IPS-NIHi7 (cell line): ENCODE measurements at regions not wholly inside any gene's neighbourhood (a gene's known extent, or its start where the extent isn't known, plus 50 kb on each side); places are given as distances from the start of the nearest gene placed in this dataset.
"Not testable (repeated sequence)": the region's sequence is repeated elsewhere in the genome, so short reads cannot be mapped to it uniquely, and the experiment has no call there.

ENCODE experiments used
- DNase-seq: peaks from one replicate; pipeline ENCODE4 v3.0.0; 2012; ENCODE audit warnings: mixed read lengths; ENCODE audit errors: extremely low spot score

DNA sequence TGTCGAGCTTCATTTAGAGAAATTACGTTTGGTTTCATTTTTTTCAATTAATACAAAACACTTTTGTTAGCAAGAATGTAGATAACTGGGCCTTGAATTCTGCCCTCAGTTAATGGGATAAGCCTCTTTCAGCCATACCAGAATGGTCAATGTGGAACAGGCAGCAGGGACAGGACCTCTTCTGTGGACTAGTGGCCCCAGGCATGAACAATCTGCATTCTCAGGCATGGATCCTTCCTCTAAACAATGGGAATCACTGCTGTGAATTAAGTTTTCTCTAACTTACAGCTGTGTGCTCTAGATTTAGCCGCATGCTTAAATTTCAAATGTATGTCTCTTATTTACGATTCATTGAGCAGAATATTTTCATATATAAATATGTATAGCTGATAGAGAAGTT, 237.7 kb upstream of the PRKCQ start:
- no peak for DNase-seq

GRCh38 chr10:6815346-6815745, 235.3 kb upstream of the PRKCQ start:
- no peak for DNase-seq

DNA sequence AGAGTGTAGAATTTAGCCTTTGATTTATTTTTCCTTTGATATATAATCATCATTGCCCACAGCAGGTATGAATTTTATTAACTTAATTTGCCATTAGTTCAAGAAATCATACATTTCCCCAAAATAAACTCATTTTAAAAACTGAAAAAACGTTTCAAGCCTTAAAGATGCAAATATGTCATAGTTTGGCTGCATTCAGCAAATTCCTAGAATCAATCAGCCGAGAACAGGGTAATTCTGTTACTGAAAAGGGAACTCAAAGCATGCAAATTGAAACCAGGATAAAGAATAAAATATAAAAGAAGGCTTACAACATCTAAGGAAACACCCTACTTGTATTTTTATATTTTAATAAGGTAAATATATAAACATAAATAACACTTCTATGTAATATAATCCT, 233.8 kb upstream of the PRKCQ start:
- no peak for DNase-seq

GRCh38 chr10:6813306-6813705, 233.2 kb upstream of the PRKCQ start:
- DNase-seq: no peak

GRCh38 chr10:6811153-6811552, 231.1 kb upstream of the PRKCQ start:
- DNase-seq: no peak

DNA sequence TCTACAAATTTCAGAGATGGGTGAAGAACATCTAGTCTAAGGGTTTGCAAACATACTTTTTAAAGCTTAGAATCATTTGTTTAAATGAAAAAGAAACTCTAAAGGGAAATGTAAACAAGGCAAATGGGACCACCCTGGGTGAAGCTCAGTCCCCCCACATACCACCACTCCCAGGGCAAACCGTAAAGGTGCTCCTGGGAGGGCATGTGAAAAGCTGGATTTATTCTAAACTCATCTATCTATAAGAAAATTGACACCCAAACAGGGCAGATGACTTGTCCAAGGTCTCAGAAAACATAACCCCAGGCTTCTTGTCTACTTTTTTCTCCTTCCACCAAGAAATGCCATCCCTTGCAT, 223.3 kb upstream of the PRKCQ start:
- no peak for DNase-seq

- DNase-seq: no peak
Observed at GRCh38 chr10:6802759-6803426, 222.8 kb upstream of the PRKCQ start.

DNA sequence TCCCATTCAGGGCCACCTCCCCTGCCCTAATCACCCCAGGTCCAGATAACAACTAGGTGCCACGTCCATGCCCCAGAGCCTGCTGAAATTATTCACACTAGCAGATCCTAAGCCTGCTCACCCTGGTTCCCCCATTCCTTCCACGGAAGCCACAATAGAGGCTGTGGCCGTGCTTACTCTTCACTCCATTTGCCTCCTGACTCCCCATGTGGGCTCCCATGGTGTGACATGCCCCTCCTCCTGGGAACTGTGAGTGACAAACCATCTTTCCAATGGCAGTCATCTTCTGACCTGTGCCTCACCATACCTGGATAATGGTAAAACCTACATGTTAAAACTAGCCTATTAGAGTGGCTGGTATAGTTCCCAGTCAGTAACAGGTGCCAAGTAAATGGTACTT, 216.2 kb upstream of the PRKCQ start:
- no peak for DNase-seq

DNA sequence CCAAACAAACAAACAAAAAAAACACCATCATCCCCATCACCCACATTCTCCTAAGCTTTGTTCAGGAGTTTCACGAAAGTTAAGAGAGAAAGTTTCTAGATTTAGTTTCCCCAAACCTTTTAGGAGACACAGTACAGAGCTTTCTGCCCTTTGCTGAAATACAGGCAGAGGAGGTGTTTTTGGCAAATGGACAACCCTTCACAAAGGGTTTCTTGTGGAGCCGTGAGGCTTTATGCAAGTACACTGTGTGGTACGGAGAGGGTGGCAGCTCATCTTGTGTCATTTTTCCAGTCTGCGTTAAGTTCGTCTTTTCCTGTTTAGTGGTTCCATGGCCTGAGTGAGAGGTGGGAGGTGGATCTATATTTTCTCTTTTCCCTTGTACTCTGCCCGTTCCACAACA, 215.5 kb upstream of the PRKCQ start:
- no peak for DNase-seq

DNA sequence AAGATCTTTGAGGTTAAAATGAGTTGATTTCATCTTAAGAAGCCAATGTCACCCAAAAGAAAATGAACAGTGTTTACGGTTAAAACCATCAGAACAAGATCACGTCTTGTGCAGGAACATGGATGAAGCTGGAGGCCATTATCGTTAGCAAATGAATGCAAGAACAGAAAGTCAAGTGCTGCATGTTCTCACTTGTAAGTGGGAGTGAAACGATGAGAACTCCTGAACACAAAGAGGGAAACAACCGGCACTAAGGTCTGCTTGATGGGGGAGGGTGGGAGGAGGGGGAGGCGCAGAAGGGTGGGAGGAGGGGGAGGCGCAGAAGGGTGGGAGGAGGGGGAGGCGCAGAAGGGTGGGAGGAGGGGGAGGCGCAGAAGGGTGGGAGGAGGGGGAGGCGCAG, 214.8 kb upstream of the PRKCQ start:
- not testable (repeated sequence) for DNase-seq

DNA sequence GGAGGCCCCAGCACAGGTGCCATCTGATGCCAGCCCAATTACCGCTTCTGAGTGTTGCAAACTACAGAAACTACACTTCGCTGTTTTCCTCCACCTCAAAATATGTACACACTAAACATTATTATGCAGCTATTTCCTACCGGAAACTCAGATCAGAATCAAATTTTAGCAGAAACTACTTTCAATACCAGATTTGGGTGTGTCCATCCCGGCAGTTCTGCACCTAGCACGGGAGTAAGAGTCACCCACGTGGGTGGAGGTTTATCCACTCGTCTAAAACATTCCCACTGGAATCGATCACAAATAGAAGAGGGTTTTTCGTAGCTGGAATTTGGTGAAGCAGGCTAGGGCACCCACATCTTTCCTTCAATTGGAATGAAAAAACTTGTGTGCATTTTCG, 214.4 kb upstream of the PRKCQ start:
- DNase-seq: no peak

DNA sequence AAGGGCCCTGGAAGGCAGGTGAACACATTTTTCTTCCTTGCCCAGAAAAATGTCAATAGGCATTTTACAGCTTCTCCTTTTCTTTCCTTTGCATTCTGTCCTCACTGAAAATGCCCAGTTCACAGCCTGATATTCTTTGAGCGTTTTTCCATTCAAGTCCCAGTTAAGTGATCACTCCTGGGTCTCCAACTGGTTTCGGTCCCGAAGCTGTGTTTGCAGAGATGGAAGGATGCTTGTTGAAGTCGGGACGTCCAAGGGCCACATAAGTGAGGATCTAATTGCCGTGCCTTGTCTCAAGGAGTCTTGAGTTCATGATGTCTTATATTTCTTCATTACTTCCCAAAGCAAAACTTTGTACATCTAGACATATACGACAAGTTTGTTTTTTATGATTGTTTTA, 208.7 kb upstream of the PRKCQ start:
- no peak for DNase-seq

GRCh38 chr10:6788231-6788630, 208.2 kb upstream of the PRKCQ start:
- no peak for DNase-seq

- DNase-seq: no peak
Observed at GRCh38 chr10:6787718-6788117, 207.6 kb upstream of the PRKCQ start.

GRCh38 chr10:6787091-6787490, 207.0 kb upstream of the PRKCQ start:
- no peak for DNase-seq

DNA sequence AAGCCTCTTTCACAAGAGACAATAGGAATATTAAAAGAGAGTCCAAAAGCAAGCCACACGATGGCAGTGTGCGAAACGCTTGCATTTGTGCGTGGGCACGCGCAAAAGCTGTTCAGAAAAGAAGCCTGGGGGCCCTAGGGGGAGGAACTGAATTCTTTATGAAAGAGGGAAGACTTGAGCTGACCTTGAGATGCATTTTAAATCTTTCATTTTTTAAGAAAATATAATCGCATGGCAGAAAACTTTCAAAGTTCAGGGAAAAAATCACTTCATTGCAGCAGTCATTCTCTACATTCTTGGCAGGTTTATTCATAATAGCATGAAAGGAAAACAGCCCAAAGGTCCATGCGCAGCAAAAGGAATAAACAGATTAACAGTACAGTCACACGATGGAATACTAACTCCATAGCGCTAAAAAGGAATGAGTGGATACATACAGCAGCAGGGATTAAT, 206.5 kb upstream of the PRKCQ start:
- no peak for DNase-seq

DNA sequence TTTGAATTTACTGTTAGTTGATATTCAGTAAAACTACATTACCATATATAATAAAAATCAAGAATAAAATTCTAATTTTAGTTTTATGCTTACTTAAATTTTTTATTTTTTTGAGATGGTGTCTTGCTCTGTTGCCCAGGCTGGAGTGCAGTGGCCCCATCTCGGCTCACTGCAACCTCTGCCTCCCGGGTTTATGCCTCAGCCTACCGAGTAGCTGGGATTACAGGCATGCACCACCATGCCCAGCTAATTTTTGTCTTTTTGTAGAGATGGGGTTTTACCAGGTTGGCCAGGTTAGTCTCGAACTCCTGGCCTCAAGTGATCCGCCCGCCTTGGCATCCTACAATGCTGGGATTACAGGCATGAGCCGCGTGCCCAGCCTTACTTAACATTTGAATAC, 204.4 kb upstream of the PRKCQ start:
- not testable (repeated sequence) for DNase-seq

- no peak for DNase-seq
Observed at GRCh38 chr10:6783471-6783870, 203.4 kb upstream of the PRKCQ start.

DNA sequence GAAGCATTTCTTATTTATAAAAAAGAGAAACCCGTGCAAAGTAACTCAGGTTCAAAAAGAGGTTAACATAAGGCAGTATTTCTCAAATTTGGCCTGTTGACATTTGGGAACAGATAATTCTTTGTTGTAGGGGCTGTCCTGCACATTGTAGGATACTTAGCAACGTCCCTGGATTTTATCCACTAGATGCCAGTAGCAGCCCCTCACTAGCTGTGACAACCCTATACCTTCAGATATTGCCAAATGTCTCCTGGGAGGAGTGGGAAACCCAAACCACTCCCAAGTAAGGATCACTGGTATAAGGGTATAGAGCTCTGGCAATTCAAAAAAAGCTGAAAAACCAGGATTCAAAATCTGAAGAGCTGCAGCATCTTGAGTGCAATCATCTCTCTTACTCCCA, 202.3 kb upstream of the PRKCQ start:
- no peak for DNase-seq

- no peak for DNase-seq
Observed at GRCh38 chr10:6781133-6781770, 201.2 kb upstream of the PRKCQ start.

GRCh38 chr10:6780008-6780677, 200.1 kb upstream of the PRKCQ start:
- no peak for DNase-seq

DNA sequence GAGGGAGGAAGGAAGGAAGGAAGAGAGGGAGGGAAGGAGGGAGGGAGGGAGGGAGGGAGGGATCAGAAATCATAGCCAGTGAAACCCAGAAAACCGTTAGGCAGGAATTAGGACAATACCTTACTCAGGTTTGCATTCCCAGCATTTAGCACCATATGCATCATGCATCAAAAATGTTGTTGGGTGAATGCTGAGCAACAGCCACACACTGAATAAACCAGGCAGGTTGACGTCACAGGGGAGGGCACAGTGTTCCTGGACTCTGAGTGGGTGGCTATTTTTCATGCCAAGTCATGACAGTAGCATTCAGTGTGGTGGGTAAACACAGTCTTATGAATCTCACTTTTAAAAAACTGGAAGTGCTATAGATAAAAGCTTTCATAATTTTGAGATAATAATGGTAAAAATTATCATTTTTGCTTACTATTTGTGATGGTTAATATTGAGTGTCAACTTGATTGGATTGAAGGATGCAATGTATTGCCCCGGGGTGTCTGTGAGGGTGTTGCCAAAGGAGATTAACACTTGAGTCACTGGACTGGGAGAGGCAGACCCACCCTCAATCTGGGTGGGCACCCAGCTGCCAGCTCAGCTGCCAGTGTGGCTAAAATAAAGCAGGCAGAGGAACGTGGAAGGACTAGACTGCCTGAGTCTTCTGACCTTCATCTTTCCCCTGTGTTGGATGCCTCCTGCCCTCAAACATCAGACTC, 199.1 kb upstream of the PRKCQ start:
- no peak for DNase-seq

GRCh38 chr10:6776170-6776569, 196.1 kb upstream of the PRKCQ start:
- no peak for DNase-seq
